OCI-LY1 (cell line): ENCODE measurements at regions not wholly inside any gene's neighbourhood (a gene's known extent, or its start where the extent isn't known, plus 50 kb on each side); places are given as distances from the start of the nearest gene placed in this dataset.
"Not testable (repeated sequence)": the region's sequence is repeated elsewhere in the genome, so short reads cannot be mapped to it uniquely, and the experiment has no call there.

Experiments used
- CTCF ChIP-seq: fragments of 200-600 bp; sonication (generic), shearing (Covaris generic); IDR thresholded peaks from 2 replicates; pipeline ENCODE4 v1.5.1; 2017; ENCODE audit warnings: mild to moderate bottlenecking, antibody characterized with exemption, low read length, moderate library complexity, mixed read lengths
- EZH2 ChIP-seq: fragments of 200-600 bp; sonication (generic), shearing (Covaris generic); IDR thresholded peaks from 2 replicates; pipeline ENCODE4 v1.8.0; 2017; ENCODE audit warnings: borderline replicate concordance, mixed run types, mild to moderate bottlenecking, antibody characterized with exemption, low read length, moderate library complexity, mixed read lengths

- TF ChIP-seq CTCF, EZH2: not testable (repeated sequence)
Measured at GRCh38 chr2:91526083-91526482, 2834.6 kb downstream of the RPIA start.
